ENCODE measurements at regions not wholly inside any gene's neighbourhood (a gene's known extent, or its start where the extent isn't known, plus 50 kb on each side); places are given as distances from the start of the nearest gene placed in this dataset.

GRCh38 chr1:59185163-59185860 lies 111.6 kb upstream of the FGGY start:
- DNase-seq (ENCODE audit: extremely low spot score in 2 of 2), result no peak
- Histone ChIP-seq H3K4me1 (peaks cover 8% of the 10 kb centered on the region), H3K4me3 (no peak overlapping the region), H3K36me3 (no peaks in the 10 kb centered on the region), H3K27ac (no peak overlapping the region), H3K9me3 (no peaks in the 10 kb centered on the region), H3K27me3 (no peaks in the 10 kb centered on the region)
- TF ChIP-seq POLR2AphosphoS5 (IDR thresholded peaks at IDR 0.05; ENCODE audit: insufficient read depth in 1 of 2, low read depth in 1 of 2) (no peak), POLR2A (IDR thresholded peaks at IDR 0.05) (no peak)
- TF ChIP-seq, protein P1, sequence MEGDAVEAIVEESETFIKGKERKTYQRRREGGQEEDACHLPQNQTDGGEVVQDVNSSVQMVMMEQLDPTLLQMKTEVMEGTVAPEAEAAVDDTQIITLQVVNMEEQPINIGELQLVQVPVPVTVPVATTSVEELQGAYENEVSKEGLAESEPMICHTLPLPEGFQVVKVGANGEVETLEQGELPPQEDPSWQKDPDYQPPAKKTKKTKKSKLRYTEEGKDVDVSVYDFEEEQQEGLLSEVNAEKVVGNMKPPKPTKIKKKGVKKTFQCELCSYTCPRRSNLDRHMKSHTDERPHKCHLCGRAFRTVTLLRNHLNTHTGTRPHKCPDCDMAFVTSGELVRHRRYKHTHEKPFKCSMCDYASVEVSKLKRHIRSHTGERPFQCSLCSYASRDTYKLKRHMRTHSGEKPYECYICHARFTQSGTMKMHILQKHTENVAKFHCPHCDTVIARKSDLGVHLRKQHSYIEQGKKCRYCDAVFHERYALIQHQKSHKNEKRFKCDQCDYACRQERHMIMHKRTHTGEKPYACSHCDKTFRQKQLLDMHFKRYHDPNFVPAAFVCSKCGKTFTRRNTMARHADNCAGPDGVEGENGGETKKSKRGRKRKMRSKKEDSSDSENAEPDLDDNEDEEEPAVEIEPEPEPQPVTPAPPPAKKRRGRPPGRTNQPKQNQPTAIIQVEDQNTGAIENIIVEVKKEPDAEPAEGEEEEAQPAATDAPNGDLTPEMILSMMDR (IDR thresholded peaks at IDR 0.05), result no peak
- intact Hi-C loops (cut with DNase I), result no loop called here

- Histone ChIP-seq H3K4me1 (peaks cover 8% of the 10 kb centered on the region), H3K36me3 (no peaks in the 10 kb centered on the region), H3K4me3 (no peak overlapping the region), H3K9me3 (no peaks in the 10 kb centered on the region), H3K27ac (peak overlapping the region; percentile 13), H3K27me3 (no peaks in the 10 kb centered on the region)
- intact Hi-C loops (cut with DNase I), result no loop called here
- DNase-seq (ENCODE audit: extremely low spot score in 2 of 2), result no peak
- TF ChIP-seq POLR2AphosphoS5 (IDR thresholded peaks at IDR 0.05; ENCODE audit: insufficient read depth in 1 of 2, low read depth in 1 of 2), result no peak
- no peak for TF ChIP-seq POLR2A (IDR thresholded peaks at IDR 0.05)
- TF ChIP-seq, protein P1 (IDR thresholded peaks at IDR 0.05), result no peak
Measured at GRCh38 chr1:59186656-59187055, 110.2 kb upstream of the FGGY start.

DNA sequence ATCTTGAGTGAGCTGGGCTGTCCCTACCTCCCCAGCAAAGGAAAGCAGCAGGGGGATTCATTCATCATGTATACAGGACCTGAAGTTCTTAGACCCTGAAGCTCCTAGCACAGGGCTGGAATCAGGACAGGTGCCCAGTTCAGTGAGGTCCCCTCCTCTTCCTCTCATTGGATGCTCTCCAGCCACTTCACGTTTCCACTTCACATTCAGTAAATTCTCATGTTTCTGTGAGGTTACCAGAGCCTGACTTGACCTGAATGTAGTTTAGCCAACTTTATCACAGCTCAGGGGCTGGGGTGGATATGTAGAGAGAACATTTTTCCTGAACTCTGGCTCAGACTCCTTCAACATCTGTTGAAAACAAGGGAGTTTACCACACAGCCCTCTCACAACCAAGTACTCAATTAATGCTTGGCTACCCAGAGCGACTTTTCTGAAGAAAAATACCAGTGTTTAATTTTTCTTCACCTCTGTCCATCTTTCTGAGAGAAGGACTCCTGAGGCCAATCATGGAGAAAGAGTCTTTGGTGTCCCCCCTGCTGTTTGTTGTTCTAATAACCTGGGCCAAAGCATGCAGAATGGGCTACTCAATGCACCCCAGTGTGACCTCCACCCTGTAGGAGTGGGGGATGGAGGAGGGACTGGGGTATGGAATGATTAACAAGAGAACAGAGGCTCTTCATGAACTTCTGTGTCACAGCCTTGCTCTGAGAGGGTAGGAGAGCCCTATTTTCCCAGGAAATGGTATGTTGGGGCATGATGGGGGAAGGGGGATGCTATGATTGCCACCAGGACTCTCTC lies 108.3 kb upstream of the FGGY start:
- H3K9me3 ChIP-seq, result no peaks in the 10 kb centered on the region
- H3K4me1 ChIP-seq, result peaks cover 8% of the 10 kb centered on the region
- TF ChIP-seq POLR2AphosphoS5 (IDR thresholded peaks at IDR 0.05; ENCODE audit: insufficient read depth in 1 of 2, low read depth in 1 of 2) (no peak), POLR2A (IDR thresholded peaks at IDR 0.05) (no peak)
- TF ChIP-seq, protein P1 (IDR thresholded peaks at IDR 0.05), result no peak
- intact Hi-C loops (cut with DNase I), result no loop called here
- DNase-seq (ENCODE audit: extremely low spot score in 2 of 2), result no peak
- H3K36me3 ChIP-seq, result no peaks in the 10 kb centered on the region
- no peaks in the 10 kb centered on the region for H3K27me3 ChIP-seq
- peak overlapping the region; percentile 25 for H3K27ac ChIP-seq
- no peak overlapping the region for H3K4me3 ChIP-seq

GRCh38 chr1:59193443-59194093 lies 103.3 kb upstream of the FGGY start:
- no peaks in the 10 kb centered on the region for H3K27me3 ChIP-seq
- intact Hi-C loops (cut with DNase I), result no loop called here
- H3K4me3 ChIP-seq, result no peak overlapping the region
- H3K9me3 ChIP-seq, result no peaks in the 10 kb centered on the region
- H3K4me1 ChIP-seq, result peaks cover 13% of the 10 kb centered on the region
- no peaks in the 10 kb centered on the region for H3K36me3 ChIP-seq
- no peak for DNase-seq (ENCODE audit: extremely low spot score in 2 of 2)
- H3K27ac ChIP-seq, result no peak overlapping the region
- TF ChIP-seq, protein P1 (IDR thresholded peaks at IDR 0.05), result no peak
- TF ChIP-seq POLR2A (IDR thresholded peaks at IDR 0.05) (no peak), POLR2AphosphoS5 (IDR thresholded peaks at IDR 0.05; ENCODE audit: insufficient read depth in 1 of 2, low read depth in 1 of 2) (no peak)
